Neuronal stem cell (in vitro differentiated cells): ENCODE measurements at regions not wholly inside any gene's neighbourhood (a gene's known extent, or its start where the extent isn't known, plus 50 kb on each side); places are given as distances from the start of the nearest gene placed in this dataset.

ENCODE experiments used
- DNase-seq: peaks from one replicate; pipeline ENCODE4 v3.0.0-alpha.2; 2013; ENCODE audit warnings: low spot score
- H2AFZ ChIP-seq: one replicate; pipeline ENCODE4 v1.6.1; 2013; ENCODE audit warnings: mild to moderate bottlenecking, low read length, inconsistent platforms
- H2AK5ac ChIP-seq: 2 replicates; pipeline ENCODE4 v1.6.1; 2013; ENCODE audit warnings: low read depth, mild to moderate bottlenecking, inconsistent platforms, low read length, moderate library complexity, mixed read lengths
- H2BK120ac ChIP-seq: 2 replicates; pipeline ENCODE4 v1.6.1; 2013; ENCODE audit warnings: low read depth, mild to moderate bottlenecking, inconsistent platforms, low read length, moderate library complexity, mixed read lengths
- H2BK12ac ChIP-seq: one replicate; pipeline ENCODE4 v1.6.1; 2013; ENCODE audit warnings: low read length, inconsistent platforms
- H2BK15ac ChIP-seq: 2 replicates; pipeline ENCODE4 v1.6.1; 2013; ENCODE audit warnings: mild to moderate bottlenecking, low read length, inconsistent platforms, mixed read lengths
- H2BK5ac ChIP-seq: one replicate; pipeline ENCODE4 v1.6.1; 2013; ENCODE audit warnings: inconsistent platforms, mild to moderate bottlenecking, low read length, moderate library complexity
- H3K14ac ChIP-seq: one replicate; pipeline ENCODE4 v1.6.1; 2013; ENCODE audit warnings: low read length, inconsistent platforms
- H3K18ac ChIP-seq: 2 replicates; pipeline ENCODE4 v1.6.1; 2013; ENCODE audit warnings: low read length, inconsistent platforms
- H3K23ac ChIP-seq: 2 replicates; pipeline ENCODE4 v1.6.1; 2013; ENCODE audit warnings: low read depth, mild to moderate bottlenecking, mixed read lengths, low read length, inconsistent platforms; ENCODE audit not compliant: poor library complexity
- H3K27ac ChIP-seq: replicated peaks from 3 replicates; pipeline ENCODE4 v1.5.1; 2013; ENCODE audit warnings: low read length, inconsistent platforms
- H3K27me3 ChIP-seq, 3 experiments: 2 replicates each; pipeline ENCODE4 v1.6.1; 2013; ENCODE audit warnings: low read length in 3 of 3, mild to moderate bottlenecking in 2 of 3, inconsistent platforms in 1 of 3, low read depth in 1 of 3, mixed read lengths in 1 of 3, moderate library complexity in 1 of 3; ENCODE audit not compliant: control insufficient read depth in 3 of 3, insufficient read depth in 3 of 3
- H3K36me3 ChIP-seq, 2 donors: replicated peaks in 1 of 2; 2 replicates each; pipeline ENCODE4 v1.6.1; 2013; ENCODE audit warnings: low read length in 2 of 2; ENCODE audit not compliant: control insufficient read depth in 2 of 2, insufficient read depth in 2 of 2
- H3K4ac ChIP-seq: 2 replicates; pipeline ENCODE4 v1.6.1; 2013; ENCODE audit warnings: inconsistent platforms, mild to moderate bottlenecking, low read length, moderate library complexity
- H3K4me1 ChIP-seq, 2 donors: 1 replicate in 1 of 2; 2 replicates in 1 of 2; pipeline ENCODE4 v1.6.1; 2013; ENCODE audit warnings: low read length in 2 of 2, low read depth in 1 of 2; ENCODE audit not compliant: control insufficient read depth in 2 of 2, insufficient read depth in 1 of 2
- H3K4me2 ChIP-seq: one replicate; pipeline ENCODE4 v1.6.1; 2013; ENCODE audit warnings: mild to moderate bottlenecking, low read length, inconsistent platforms; ENCODE audit not compliant: insufficient read depth, poor library complexity, severe bottlenecking
- H3K4me3 ChIP-seq, 2 donors: 2 replicates each; pipeline ENCODE4 v1.5.1; 2013; ENCODE audit warnings: low read length in 2 of 2, mild to moderate bottlenecking in 2 of 2, inconsistent platforms in 1 of 2, moderate library complexity in 1 of 2
- H3K79me1 ChIP-seq: one replicate; pipeline ENCODE4 v1.6.1; 2013; ENCODE audit warnings: low read depth, mild to moderate bottlenecking, inconsistent platforms, low read length, moderate library complexity
- H3K9ac ChIP-seq: one replicate; pipeline ENCODE4 v1.6.1; 2013; ENCODE audit warnings: mild to moderate bottlenecking, low read depth, low read length, inconsistent platforms; ENCODE audit not compliant: poor library complexity
- H3K9me3 ChIP-seq, 2 donors: replicated peaks in 1 of 2; 2 replicates each; pipeline versions ENCODE3 to v1.6.1; 2013; ENCODE audit warnings: low read length in 2 of 2, mild to moderate bottlenecking in 2 of 2, inconsistent platforms in 1 of 2, low read depth in 1 of 2, mixed read lengths in 1 of 2, moderate library complexity in 1 of 2; ENCODE audit not compliant: control insufficient read depth in 2 of 2, insufficient read depth in 1 of 2
- H4K8ac ChIP-seq: one replicate; pipeline ENCODE4 v1.6.1; 2013; ENCODE audit warnings: low read depth, mild to moderate bottlenecking, inconsistent platforms, low read length, moderate library complexity
- H4K91ac ChIP-seq: one replicate; pipeline ENCODE4 v1.6.1; 2013; ENCODE audit warnings: low read length, low read depth, mild to moderate bottlenecking, inconsistent platforms; ENCODE audit not compliant: poor library complexity
- WGBS, 2 donors: extraction: QIAGEN DNeasy Blood & Tissue Kit; methylation state at CpG; one replicate each; pipeline ENCODE4 v1.1.7; 2013; ENCODE audit warnings: missing lambda C conversion rate in 2 of 2, mixed read lengths in 1 of 2; ENCODE audit not compliant: insufficient read length in 2 of 2, insufficient replicate concordance in 1 of 2; ENCODE audit errors: extremely low coverage in 2 of 2; 5-methylcytosine and 5-hydroxymethylcytosine counted together

DNA sequence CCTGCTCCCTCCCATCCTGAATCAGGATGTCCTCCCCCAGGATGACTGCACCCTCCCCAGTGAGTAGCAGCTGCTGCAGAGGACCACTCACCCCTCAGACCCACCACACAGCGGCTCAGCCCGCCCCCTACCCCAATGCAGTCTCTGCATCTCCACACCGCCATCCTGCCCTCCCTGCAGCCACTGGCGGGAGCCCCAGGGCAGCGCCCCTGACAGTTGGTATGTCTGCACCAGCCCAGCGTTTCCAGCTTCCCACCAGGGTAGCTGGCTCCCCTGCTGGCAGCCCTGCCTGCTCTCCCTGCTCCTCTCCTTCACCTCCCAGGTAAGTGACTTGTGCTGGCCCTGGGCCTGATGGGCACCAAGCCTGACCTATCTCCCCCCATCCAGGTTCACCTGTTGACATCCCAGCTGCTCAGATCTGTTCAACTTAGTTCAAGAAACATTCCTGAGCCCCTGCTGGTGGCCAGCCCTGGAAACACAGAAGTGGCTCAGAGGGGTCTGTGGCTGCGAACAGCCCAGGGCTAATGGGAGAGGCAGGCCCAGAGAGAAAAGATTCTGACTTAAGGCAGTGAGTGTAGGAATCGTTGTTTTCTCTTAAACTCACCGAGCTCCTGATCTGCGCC, 117.7 kb upstream of the RAB6C start:
- H2AFZ ChIP-seq: no peak overlapping the region
- no peaks in the 10 kb centered on the region for H3K79me1 ChIP-seq
- no peak overlapping the region for H2BK12ac ChIP-seq
- peak overlapping the region; percentile 81 for H2BK120ac ChIP-seq
- no CpG with 5 or more reads among the region's 10 CpGs for WGBS, 2 donors
- peak overlapping the region; percentile 39 for H2BK5ac ChIP-seq
- no peak overlapping the region for H3K27ac ChIP-seq
- H3K18ac ChIP-seq: peak overlapping the region; percentile 57
- no peak overlapping the region for H2AK5ac ChIP-seq
- no peak overlapping the region for H4K8ac ChIP-seq
- no peak overlapping the region for H3K4me2 ChIP-seq
- H3K36me3 ChIP-seq: no peaks in the 10 kb centered on the region
- no peak overlapping the region for H3K9ac ChIP-seq
- H3K23ac ChIP-seq: peak overlapping the region; percentile 52
- H3K4me1 ChIP-seq: peaks cover 0 to 2% of the 10 kb centered on the region in 2 donors
- no peak overlapping the region for H3K4ac ChIP-seq
- H3K14ac ChIP-seq: no peak overlapping the region
- H2BK15ac ChIP-seq: no peak overlapping the region
- no peaks in the 10 kb centered on the region for H3K9me3 ChIP-seq
- DNase-seq: no peak
- no peaks in the 10 kb centered on the region for H3K27me3 ChIP-seq
- H3K4me3 ChIP-seq: no peak overlapping the region
- H4K91ac ChIP-seq: peak overlapping the region; percentile 30

DNA sequence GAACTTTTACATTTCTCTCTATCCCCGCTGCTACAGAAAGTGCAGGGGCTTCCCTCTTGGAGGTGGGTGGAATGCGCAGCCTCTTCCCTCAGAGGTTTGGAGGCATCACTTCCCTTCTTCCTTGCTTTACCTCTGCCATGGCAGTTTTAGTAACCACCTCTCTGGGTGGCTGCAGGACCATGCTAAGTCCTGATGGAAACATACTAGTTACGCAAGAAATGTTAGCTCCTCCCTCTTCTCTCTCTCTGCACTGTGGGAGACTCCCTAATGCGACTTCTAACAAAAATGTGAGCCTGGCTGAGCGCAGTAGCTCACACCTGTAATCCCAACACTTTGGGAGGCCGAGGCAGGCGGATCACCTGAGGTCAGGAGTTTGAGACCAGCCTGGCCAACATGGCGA, 116.8 kb upstream of the RAB6C start:
- Histone ChIP-seq H2AFZ (no peak overlapping the region), H2BK12ac (no peak overlapping the region), H3K4me3 (no peak overlapping the region), H3K4me1 (peaks cover 0 to 2% of the 10 kb centered on the region in 2 donors), H2BK15ac (no peak overlapping the region), H3K27ac (no peak overlapping the region), H3K4ac (no peak overlapping the region), H3K18ac (peak overlapping the region; percentile 38), H2BK5ac (no peak overlapping the region), H2AK5ac (no peak overlapping the region), H2BK120ac (no peak overlapping the region), H3K9me3 (no peaks in the 10 kb centered on the region), H4K91ac (no peak overlapping the region), H3K9ac (no peak overlapping the region), H3K4me2 (no peak overlapping the region), H3K36me3 (no peaks in the 10 kb centered on the region), H3K14ac (no peak overlapping the region), H3K79me1 (no peaks in the 10 kb centered on the region), H3K27me3 (no peaks in the 10 kb centered on the region), H4K8ac (no peak overlapping the region), H3K23ac (no peak overlapping the region)
- no peak for DNase-seq
- WGBS, 2 donors: no CpG with 5 or more reads among the region's 8 CpGs

DNA sequence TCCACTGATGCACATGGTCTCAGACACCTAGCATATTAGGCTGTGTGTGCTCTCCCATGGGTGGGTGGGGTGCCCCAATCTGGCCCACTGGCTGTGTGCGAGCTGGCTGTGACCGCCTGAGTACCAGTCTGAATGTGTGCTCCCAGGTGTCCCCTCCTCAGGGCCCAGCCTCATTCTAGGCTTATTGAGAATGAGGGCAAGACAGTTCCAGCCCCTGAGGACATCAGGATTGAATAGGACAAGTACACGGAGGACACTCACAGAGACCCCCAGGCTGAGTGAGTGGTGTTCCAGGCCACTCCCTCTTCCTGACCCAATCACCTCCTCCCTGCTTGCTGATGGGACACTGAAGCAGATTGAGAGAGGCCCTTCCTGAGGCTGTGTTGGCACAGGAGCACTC, 116.1 kb upstream of the RAB6C start:
- H3K14ac ChIP-seq: peak overlapping the region; percentile 94

DNA sequence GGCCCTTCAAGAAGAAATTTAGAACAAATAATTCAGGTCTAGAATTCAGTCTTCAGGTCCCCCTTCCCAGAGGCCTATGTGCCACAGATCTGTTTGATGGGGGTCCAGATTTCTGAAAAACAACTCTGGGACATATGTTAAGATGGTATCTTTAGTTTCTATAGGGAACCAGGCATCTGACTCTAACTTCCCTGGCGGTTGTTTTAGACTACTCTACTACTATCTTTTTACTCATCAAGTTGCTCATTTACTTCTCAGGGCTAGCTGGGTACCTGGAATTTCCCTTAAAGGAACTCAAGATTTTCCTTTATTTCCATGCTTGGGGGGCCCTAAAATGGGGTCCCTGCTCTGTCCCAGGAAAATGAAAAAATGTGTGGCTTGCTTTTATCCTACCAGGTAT, 114.7 kb upstream of the RAB6C start:
- Histone ChIP-seq H3K27ac (no peak overlapping the region), H3K4ac (no peak overlapping the region), H3K27me3 (no peaks in the 10 kb centered on the region), H2BK15ac (no peak overlapping the region), H2BK12ac (no peak overlapping the region), H3K23ac (no peak overlapping the region), H2BK120ac (no peak overlapping the region), H4K91ac (no peak overlapping the region), H3K4me3 (no peak overlapping the region), H3K36me3 (no peaks in the 10 kb centered on the region), H2AK5ac (no peak overlapping the region), H3K18ac (no peak overlapping the region), H4K8ac (no peak overlapping the region), H3K14ac (no peak overlapping the region), H3K79me1 (no peaks in the 10 kb centered on the region), H3K4me2 (no peak overlapping the region), H3K9me3 (no peaks in the 10 kb centered on the region), H2AFZ (no peak overlapping the region), H3K9ac (no peak overlapping the region), H3K4me1 (peaks cover 0 to 2% of the 10 kb centered on the region in 2 donors), H2BK5ac (no peak overlapping the region)
- DNase-seq: no peak
- no CpG with 5 or more reads among the region's 1 CpG for WGBS, 2 donors

More for the DNA sequence above, 116.1 kb upstream of the RAB6C start:
- Histone ChIP-seq H3K23ac (no peak overlapping the region), H3K4ac (peak overlapping the region; percentile 28), H2BK5ac (no peak overlapping the region), H2BK15ac (peak overlapping the region; percentile 1), H3K27ac (no peak overlapping the region), H2BK12ac (no peak overlapping the region), H3K18ac (peak overlapping the region; percentile 51), H3K9ac (peak overlapping the region; percentile 2), H3K4me2 (no peak overlapping the region), H3K79me1 (no peaks in the 10 kb centered on the region), H3K36me3 (no peaks in the 10 kb centered on the region), H4K8ac (no peak overlapping the region), H4K91ac (no peak overlapping the region), H2AFZ (no peak overlapping the region), H3K27me3 (no peaks in the 10 kb centered on the region), H2BK120ac (no peak overlapping the region), H3K4me3 (no peak overlapping the region), H3K9me3 (no peaks in the 10 kb centered on the region), H3K4me1 (peaks cover 0 to 2% of the 10 kb centered on the region in 2 donors), H2AK5ac (no peak overlapping the region)
- no peak for DNase-seq
- no CpG with 5 or more reads among the region's 3 CpGs for WGBS, 2 donors
